MM.1S (cell line): ENCODE measurements at regions not wholly inside any gene's neighbourhood (a gene's known extent, or its start where the extent isn't known, plus 50 kb on each side); places are given as distances from the start of the nearest gene placed in this dataset.

Experiments
- CTCF ChIP-seq: fragments of 300-600 bp; sonication (generic); IDR thresholded peaks from 2 replicates; pipeline ENCODE4 v1.5.1; 2016; ENCODE audit warnings: antibody characterized with exemption, low read length, mixed read lengths
- EZH2 ChIP-seq: fragments of 300-600 bp; sonication (generic); optimal IDR thresholded peaks from 2 replicates; pipeline ENCODE3; 2017; ENCODE audit warnings: low read depth, mild to moderate bottlenecking, antibody characterized with exemption, low read length, mixed read lengths
- EZH2phosphoT487 ChIP-seq: fragments of 300-600 bp; sonication (generic); IDR thresholded peaks from 2 replicates; pipeline ENCODE4 v1.6.1; 2018; ENCODE audit warnings: antibody characterized with exemption, low read length

- TF ChIP-seq CTCF (no peak), EZH2 (no peak), EZH2phosphoT487 (no peak)
These were observed 375.5 kb upstream of the NRP1 start for GRCh38 chr10:33710006-33710405.
